ENCODE measurements at regions not wholly inside any gene's neighbourhood (a gene's known extent, or its start where the extent isn't known, plus 50 kb on each side); places are given as distances from the start of the nearest gene placed in this dataset.
"Not testable (repeated sequence)": the region's sequence is repeated elsewhere in the genome, so short reads cannot be mapped to it uniquely, and the experiment has no call there.

GRCh38 chr9:71363286-71363961 is 242.0 kb upstream of the TRPM3 start:
- no peak for DNase-seq (ENCODE audit: low spot score)

GRCh38 chr9:71361357-71361756 is 239.9 kb upstream of the TRPM3 start:
- DNase-seq (ENCODE audit: low spot score): no peak

GRCh38 chr9:71357346-71357745 is 235.9 kb upstream of the TRPM3 start:
- DNase-seq (ENCODE audit: low spot score): no peak

- DNase-seq (ENCODE audit: low spot score): no peak
Observed at GRCh38 chr9:71355884-71356283, 234.5 kb upstream of the TRPM3 start.

- DNase-seq (ENCODE audit: low spot score): no peak
Observed at GRCh38 chr9:71353720-71354119, 232.3 kb upstream of the TRPM3 start.

GRCh38 chr9:71352837-71353236 is 231.4 kb upstream of the TRPM3 start:
- peak; percentile 20 for DNase-seq (ENCODE audit: low spot score)

GRCh38 chr9:71349218-71349617 is 227.8 kb upstream of the TRPM3 start:
- DNase-seq (ENCODE audit: low spot score): no peak

- DNase-seq (ENCODE audit: low spot score): no peak
Observed at GRCh38 chr9:71333321-71333720, 211.9 kb upstream of the TRPM3 start.

- DNase-seq (ENCODE audit: low spot score): no peak
Observed at GRCh38 chr9:71331603-71332002, 210.2 kb upstream of the TRPM3 start.

- no peak for DNase-seq (ENCODE audit: low spot score)
Observed at GRCh38 chr9:71329873-71330272, 208.5 kb upstream of the TRPM3 start.

GRCh38 chr9:71326360-71326759 is 204.9 kb upstream of the TRPM3 start:
- DNase-seq (ENCODE audit: low spot score): no peak

- no peak for DNase-seq (ENCODE audit: low spot score)
Observed at GRCh38 chr9:71323357-71323756, 201.9 kb upstream of the TRPM3 start.

GRCh38 chr9:71322311-71322710 is 200.9 kb upstream of the TRPM3 start:
- DNase-seq (ENCODE audit: low spot score): no peak

- no peak for DNase-seq (ENCODE audit: low spot score)
Observed at GRCh38 chr9:71308454-71308853, 187.0 kb upstream of the TRPM3 start.

GRCh38 chr9:71306134-71306533 is 184.7 kb upstream of the TRPM3 start:
- no peak for DNase-seq (ENCODE audit: low spot score)

- no peak for DNase-seq (ENCODE audit: low spot score)
Observed at GRCh38 chr9:71303351-71303750, 181.9 kb upstream of the TRPM3 start.

GRCh38 chr9:71302776-71303175 is 181.4 kb upstream of the TRPM3 start:
- no peak for DNase-seq (ENCODE audit: low spot score)

GRCh38 chr9:71295928-71296327 is 174.5 kb upstream of the TRPM3 start:
- DNase-seq (ENCODE audit: low spot score): no peak

- DNase-seq (ENCODE audit: low spot score): peak; percentile 93
Observed at GRCh38 chr9:71286146-71286545, 164.7 kb upstream of the TRPM3 start.

GRCh38 chr9:71285191-71285656 is 163.8 kb upstream of the TRPM3 start:
- DNase-seq (ENCODE audit: low spot score): peak; percentile 91

- DNase-seq (ENCODE audit: low spot score): not testable (repeated sequence)
Observed at GRCh38 chr9:71282116-71282515, 160.7 kb upstream of the TRPM3 start.

- DNase-seq (ENCODE audit: low spot score): no peak
Observed at GRCh38 chr9:71279151-71279739, 157.8 kb upstream of the TRPM3 start.

GRCh38 chr9:71273613-71274012 is 152.2 kb upstream of the TRPM3 start:
- DNase-seq (ENCODE audit: low spot score): no peak

GRCh38 chr9:71271602-71272001 is 150.2 kb upstream of the TRPM3 start:
- DNase-seq (ENCODE audit: low spot score): no peak

Measured in cerebellar cortex (tissue), 1 donor.